Fibroblast of lung (primary cell): ENCODE measurements at regions not wholly inside any gene's neighbourhood (a gene's known extent, or its start where the extent isn't known, plus 50 kb on each side); places are given as distances from the start of the nearest gene placed in this dataset.

Experiments
- EZH2 ChIP-seq: IDR thresholded peaks from 2 replicates; pipeline ENCODE4 v1.5.1; 2012; ENCODE audit warnings: low read length, control low read depth, mild to moderate bottlenecking; ENCODE audit errors: missing control alignments
- TF ChIP-seq, protein P1 (sequence below), 2 donors: IDR thresholded peaks in 1 of 2; conservative IDR thresholded peaks in 1 of 2; 1 replicate in 1 of 2; 2 replicates in 1 of 2; pipeline ENCODE4 v1.5.1; 2011 to 2012; ENCODE audit warnings: low read length in 2 of 2, control low read depth in 1 of 2, inconsistent platforms in 1 of 2, low read depth in 1 of 2, mild to moderate bottlenecking in 1 of 2

- TF ChIP-seq, protein P1, sequence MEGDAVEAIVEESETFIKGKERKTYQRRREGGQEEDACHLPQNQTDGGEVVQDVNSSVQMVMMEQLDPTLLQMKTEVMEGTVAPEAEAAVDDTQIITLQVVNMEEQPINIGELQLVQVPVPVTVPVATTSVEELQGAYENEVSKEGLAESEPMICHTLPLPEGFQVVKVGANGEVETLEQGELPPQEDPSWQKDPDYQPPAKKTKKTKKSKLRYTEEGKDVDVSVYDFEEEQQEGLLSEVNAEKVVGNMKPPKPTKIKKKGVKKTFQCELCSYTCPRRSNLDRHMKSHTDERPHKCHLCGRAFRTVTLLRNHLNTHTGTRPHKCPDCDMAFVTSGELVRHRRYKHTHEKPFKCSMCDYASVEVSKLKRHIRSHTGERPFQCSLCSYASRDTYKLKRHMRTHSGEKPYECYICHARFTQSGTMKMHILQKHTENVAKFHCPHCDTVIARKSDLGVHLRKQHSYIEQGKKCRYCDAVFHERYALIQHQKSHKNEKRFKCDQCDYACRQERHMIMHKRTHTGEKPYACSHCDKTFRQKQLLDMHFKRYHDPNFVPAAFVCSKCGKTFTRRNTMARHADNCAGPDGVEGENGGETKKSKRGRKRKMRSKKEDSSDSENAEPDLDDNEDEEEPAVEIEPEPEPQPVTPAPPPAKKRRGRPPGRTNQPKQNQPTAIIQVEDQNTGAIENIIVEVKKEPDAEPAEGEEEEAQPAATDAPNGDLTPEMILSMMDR (conservative IDR thresholded peaks at IDR 0.05 in 1 of 2, IDR thresholded peaks at IDR 0.05 in 1 of 2; ENCODE audit: low read depth in 1 of 2, low read length in 2 of 2), result no peak
- no peak for TF ChIP-seq EZH2
Measured at GRCh38 chr9:13009871-13010270, 235.1 kb downstream of the LURAP1L start.
